Activated naive CD4-positive, alpha-beta T cell treated with anti-CD3 and anti-CD28 coated beads, Interleukin-2, amount 50 U/mL, for 72 hours (primary cell): ENCODE measurements at regions not wholly inside any gene's neighbourhood (a gene's known extent, or its start where the extent isn't known, plus 50 kb on each side); places are given as distances from the start of the nearest gene placed in this dataset.
"Not testable (repeated sequence)": the region's sequence is repeated elsewhere in the genome, so short reads cannot be mapped to it uniquely, and the experiment has no call there.

Source experiments
- ATAC-seq, 2 donors: fragments of 150-1000 bp; cut with Tn5 transposase; 2 replicates each; pipeline ENCODE4 v1.10.0; 2021; ENCODE audit warnings: mild to moderate bottlenecking in 2 of 2, moderate library complexity in 2 of 2
- DNase-seq, 2 donors: peaks; one replicate each; pipeline ENCODE4 v3.0.0; 2021 to 2022; ENCODE audit warnings: low spot score in 2 of 2
- H3K27ac Mint-ChIP-seq, 2 donors: one replicate each; pipeline ENCODE4 v1.8.0; 2022; ENCODE audit warnings: mild to moderate bottlenecking in 2 of 2, mixed read lengths in 2 of 2
- H3K36me3 Mint-ChIP-seq, 2 donors: one replicate each; pipeline ENCODE4 v1.8.0; 2022; ENCODE audit warnings: mixed read lengths in 2 of 2
- H3K9me3 Mint-ChIP-seq, 2 donors: one replicate each; pipeline ENCODE4 v1.8.0; 2022; ENCODE audit warnings: mixed read lengths in 2 of 2

GRCh38 chr2:175620106-175620505, 382.0 kb downstream of the LNPK start:
- no peaks in the 10 kb centered on the region for H3K36me3 Mint-ChIP-seq
- H3K9me3 Mint-ChIP-seq = peaks cover 7 to 10% of the 10 kb centered on the region in 2 donors
- DNase-seq (no peak), ATAC-seq (no peak)
- no peak overlapping the region for H3K27ac Mint-ChIP-seq

GRCh38 chr2:175619179-175620045, 382.7 kb downstream of the LNPK start:
- no peak for DNase-seq
- H3K9me3 Mint-ChIP-seq = peaks cover 7 to 10% of the 10 kb centered on the region in 2 donors
- H3K36me3 Mint-ChIP-seq = no peaks in the 10 kb centered on the region
- ATAC-seq = no peak
- no peak overlapping the region for H3K27ac Mint-ChIP-seq

- Mint-ChIP-seq H3K36me3 (no peaks in the 10 kb centered on the region), H3K9me3 (no peaks in the 10 kb centered on the region), H3K27ac (no peak overlapping the region)
- DNase-seq (no peak), ATAC-seq (no peak)
These were observed 389.8 kb downstream of the LNPK start for GRCh38 chr2:175612280-175612679.

DNA sequence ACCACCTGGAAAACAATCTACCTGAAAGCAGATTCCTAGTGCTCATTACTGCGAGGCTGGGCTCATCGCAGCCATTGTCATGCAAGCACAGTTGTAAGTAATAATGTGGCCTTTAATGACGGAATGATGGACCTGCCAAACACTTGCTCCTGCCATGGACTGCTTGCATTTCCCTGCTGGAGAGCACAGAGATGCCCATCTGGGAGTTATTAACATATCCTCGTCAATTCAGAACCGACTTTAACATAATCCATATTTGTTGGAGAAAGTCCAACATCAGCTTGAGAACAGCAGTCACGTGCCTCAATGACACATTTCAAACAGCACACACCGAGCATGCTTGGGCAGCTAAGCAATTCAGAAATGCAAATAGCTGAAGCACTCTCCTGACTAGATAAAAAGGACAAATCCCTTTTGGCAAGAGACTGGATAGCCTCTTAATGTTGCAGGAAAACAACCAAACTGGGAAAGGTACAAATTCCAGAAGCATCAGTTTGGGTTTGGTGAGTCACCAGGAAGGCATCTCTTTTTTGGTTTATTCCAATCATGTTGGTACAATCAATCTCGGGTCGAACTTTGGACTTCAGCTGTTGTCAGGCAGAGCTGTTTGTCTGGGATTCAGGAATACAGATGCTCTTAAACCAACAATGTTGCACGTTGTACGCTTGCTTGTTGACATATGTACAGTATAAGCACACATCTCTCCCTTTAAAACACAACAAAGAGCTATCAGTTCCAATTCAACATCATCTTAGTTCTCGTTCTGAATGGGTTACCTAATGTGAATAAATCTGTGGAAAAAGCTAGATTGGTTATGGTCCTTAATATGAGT, 395.8 kb downstream of the LNPK start:
- Mint-ChIP-seq H3K9me3 (peaks cover 0 to 3% of the 10 kb centered on the region in 2 donors), H3K27ac (no peak overlapping the region), H3K36me3 (no peaks in the 10 kb centered on the region)
- ATAC-seq = no peak
- no peak for DNase-seq

DNA sequence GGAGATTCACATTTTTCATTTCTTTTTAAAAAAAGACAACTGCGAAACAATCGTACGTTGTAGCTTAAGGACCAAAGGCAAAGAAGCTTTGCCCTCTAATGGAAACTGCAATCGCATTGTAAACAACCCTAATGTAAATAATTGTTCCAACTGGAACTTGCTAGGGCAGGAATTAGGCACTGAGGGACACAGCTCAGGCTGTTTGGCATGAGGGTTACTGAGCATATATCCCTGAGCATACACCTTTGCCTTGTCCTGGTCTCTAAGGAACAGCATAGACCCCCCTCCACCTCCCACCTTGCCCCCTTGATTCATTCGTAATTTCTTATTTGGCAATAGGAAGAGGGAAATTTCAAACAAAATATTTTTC, 396.4 kb downstream of the LNPK start:
- H3K36me3 Mint-ChIP-seq = no peaks in the 10 kb centered on the region
- peaks cover 0 to 3% of the 10 kb centered on the region in 2 donors for H3K9me3 Mint-ChIP-seq
- no peak overlapping the region for H3K27ac Mint-ChIP-seq
- ATAC-seq (no peak), DNase-seq (no peak)

- H3K9me3 Mint-ChIP-seq = peaks cover 0 to 3% of the 10 kb centered on the region in 2 donors
- ATAC-seq (no peak), DNase-seq (no peak)
- H3K27ac Mint-ChIP-seq = no peak overlapping the region
- no peaks in the 10 kb centered on the region for H3K36me3 Mint-ChIP-seq
These were observed 400.1 kb downstream of the LNPK start for GRCh38 chr2:175601969-175602368.

- no peaks in the 10 kb centered on the region for H3K36me3 Mint-ChIP-seq
- ATAC-seq = no peak
These were observed 401.9 kb downstream of the LNPK start for GRCh38 chr2:175599966-175600831.

DNA sequence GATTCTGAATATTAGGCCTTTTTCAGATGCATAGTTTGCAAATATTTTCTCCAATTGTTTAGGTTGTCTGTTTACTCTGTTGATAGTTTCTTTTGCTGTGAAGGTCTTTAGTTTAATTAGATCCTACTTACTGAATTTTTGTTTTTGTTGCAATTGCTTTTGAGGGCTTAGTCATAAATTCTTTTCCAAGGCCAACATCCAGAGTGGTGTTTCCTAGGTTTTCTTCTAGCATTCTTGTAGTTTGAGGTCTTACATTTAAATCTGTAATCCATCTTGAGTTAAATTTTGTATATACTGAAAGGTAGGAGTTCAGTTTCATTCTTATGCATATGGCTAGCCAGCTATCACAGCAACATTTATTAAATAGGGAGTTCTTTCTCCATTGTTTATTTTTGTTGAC, 404.8 kb downstream of the LNPK start:
- ATAC-seq (no peak), DNase-seq (no peak)
- no peak overlapping the region for H3K27ac Mint-ChIP-seq
- peaks cover 0 to 5% of the 10 kb centered on the region in 2 donors for H3K36me3 Mint-ChIP-seq
- peaks cover 0 to 4% of the 10 kb centered on the region in 2 donors for H3K9me3 Mint-ChIP-seq

More at GRCh38 chr2:175599966-175600831, 401.9 kb downstream of the LNPK start:
- H3K27ac Mint-ChIP-seq = no peak overlapping the region
- H3K9me3 Mint-ChIP-seq = peaks cover 0 to 3% of the 10 kb centered on the region in 2 donors
- no peak for DNase-seq

DNA sequence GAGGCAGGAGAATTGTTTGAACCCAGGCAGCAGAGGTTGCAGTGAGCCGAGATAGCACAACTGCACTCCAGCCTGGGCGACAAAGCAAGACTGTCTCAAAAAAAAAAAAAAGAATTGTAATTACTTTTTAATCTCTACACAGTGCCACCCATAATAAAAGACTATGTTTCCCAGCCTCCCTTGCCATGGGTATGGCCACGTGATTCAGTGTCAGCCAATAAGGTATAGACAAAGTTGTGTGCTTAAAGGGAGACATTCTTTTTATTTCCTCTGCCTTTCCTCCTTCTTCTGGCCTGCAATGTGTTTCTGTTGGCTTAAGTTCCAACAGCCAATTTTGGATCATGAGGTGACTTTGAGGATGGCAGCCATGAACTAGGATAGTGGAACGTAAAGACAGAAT, 406.9 kb downstream of the LNPK start:
- DNase-seq = no peak
- H3K36me3 Mint-ChIP-seq = peaks cover 0 to 5% of the 10 kb centered on the region in 2 donors
- no peak overlapping the region for H3K27ac Mint-ChIP-seq
- peaks cover 0 to 4% of the 10 kb centered on the region in 2 donors for H3K9me3 Mint-ChIP-seq
- ATAC-seq = no peak

DNA sequence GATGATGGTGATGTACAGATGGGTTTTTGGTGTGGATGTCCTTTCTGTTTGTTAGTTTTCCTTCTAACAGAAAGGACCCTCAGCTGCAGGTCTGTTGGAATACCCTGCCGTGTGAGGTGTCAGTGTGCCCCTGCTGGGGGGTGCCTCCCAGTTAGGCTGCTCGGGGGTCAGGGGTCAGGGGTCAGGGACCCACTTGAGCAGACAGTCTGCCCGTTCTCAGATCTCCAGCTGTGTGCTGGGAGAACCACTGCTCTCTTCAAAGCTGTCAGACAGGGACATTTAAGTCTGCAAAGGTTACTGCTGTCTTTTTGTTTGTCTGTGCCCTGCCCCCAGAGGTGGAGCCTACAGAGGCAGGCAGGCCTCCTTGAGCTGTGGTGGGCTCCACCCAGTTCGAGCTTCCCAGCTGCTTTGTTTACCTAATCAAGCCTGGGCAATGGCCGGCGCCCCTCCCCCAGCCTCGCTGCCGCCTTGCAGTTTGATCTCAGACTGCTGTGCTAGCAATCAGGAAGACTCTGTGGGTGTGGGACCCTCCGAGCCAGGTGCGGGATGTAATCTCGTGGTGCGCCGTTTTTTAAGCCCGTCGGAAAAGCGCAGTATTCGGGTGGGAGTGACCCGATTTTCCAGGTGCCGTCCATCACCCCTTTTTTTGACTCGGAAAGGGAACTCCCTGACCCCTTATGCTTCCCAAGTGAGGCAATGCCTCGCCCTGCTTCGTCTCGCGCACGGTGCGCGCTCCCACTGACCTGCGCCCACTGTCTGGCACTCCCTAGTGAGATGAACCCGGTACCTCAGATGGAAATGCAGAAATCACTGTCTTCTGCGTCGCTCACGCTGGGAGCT, 408.2 kb downstream of the LNPK start:
- H3K36me3 Mint-ChIP-seq, ATAC-seq, H3K9me3 Mint-ChIP-seq, H3K27ac Mint-ChIP-seq, DNase-seq: not testable (repeated sequence)

GRCh38 chr2:175588213-175588612, 406.7 kb upstream of the ATP5MC3 start:
- not testable (repeated sequence) for H3K36me3 Mint-ChIP-seq, DNase-seq, ATAC-seq, H3K27ac Mint-ChIP-seq, H3K9me3 Mint-ChIP-seq

GRCh38 chr2:175585496-175585895, 404.0 kb upstream of the ATP5MC3 start:
- no peaks in the 10 kb centered on the region for H3K36me3 Mint-ChIP-seq
- no peak overlapping the region for H3K27ac Mint-ChIP-seq
- DNase-seq (no peak), ATAC-seq (no peak)
- H3K9me3 Mint-ChIP-seq = no peaks in the 10 kb centered on the region

- DNase-seq (no peak), ATAC-seq (no peak)
- Mint-ChIP-seq H3K9me3 (no peaks in the 10 kb centered on the region), H3K27ac (no peak overlapping the region), H3K36me3 (no peaks in the 10 kb centered on the region)
These were observed 399.1 kb upstream of the ATP5MC3 start for GRCh38 chr2:175580652-175581051.

DNA sequence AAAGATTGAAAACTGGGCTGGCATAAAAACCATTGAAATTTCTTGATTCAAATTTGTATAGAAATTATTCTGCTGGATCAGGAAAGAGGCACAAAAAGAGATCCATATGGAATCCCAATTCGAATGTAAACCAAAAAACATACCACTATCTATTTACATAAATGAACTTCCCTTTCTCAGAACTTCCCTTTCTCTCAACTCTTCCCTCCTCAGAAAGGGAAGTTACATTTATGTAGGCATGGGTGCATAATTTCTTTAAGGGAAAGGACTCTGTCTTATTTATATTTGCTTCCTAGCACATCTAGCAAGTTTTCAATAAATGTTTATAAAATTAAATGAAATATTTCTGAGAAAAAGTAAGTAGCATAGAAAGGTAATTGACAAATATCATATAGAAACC, 398.1 kb upstream of the ATP5MC3 start:
- Mint-ChIP-seq H3K27ac (no peak overlapping the region), H3K9me3 (no peaks in the 10 kb centered on the region), H3K36me3 (no peaks in the 10 kb centered on the region)
- ATAC-seq (no peak), DNase-seq (no peak)

GRCh38 chr2:175577368-175577970, 396.0 kb upstream of the ATP5MC3 start:
- ATAC-seq (no peak), DNase-seq (no peak)
- Mint-ChIP-seq H3K36me3 (no peaks in the 10 kb centered on the region), H3K9me3 (no peaks in the 10 kb centered on the region), H3K27ac (no peak overlapping the region)

DNA sequence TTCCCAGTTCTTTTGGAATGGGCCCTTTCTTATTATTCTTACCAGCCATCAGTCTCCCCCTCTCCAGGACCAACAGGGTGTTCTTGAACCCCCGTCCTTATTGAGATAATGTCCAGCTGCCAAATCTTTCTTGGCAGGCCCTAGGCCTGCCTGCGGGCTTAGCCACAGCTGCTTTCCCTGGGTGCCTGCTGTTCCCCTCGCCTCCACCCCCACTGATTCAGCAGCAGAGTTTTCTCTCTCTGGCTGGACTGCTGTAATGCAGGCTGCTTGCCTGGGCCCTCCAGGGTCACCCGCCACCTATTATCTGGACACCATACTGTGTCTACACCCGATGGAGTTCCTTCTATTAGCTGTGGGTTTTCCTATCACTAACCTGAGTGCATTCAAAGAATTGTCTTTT, 395.4 kb upstream of the ATP5MC3 start:
- Mint-ChIP-seq H3K27ac (no peak overlapping the region), H3K36me3 (no peaks in the 10 kb centered on the region), H3K9me3 (no peaks in the 10 kb centered on the region)
- ATAC-seq = no peak
- no peak for DNase-seq
